Ovary (tissue), 7 donors: ENCODE measurements at regions not wholly inside any gene's neighbourhood (a gene's known extent, or its start where the extent isn't known, plus 50 kb on each side); places are given as distances from the start of the nearest gene placed in this dataset.

ENCODE experiments used
- DNase-seq, 5 donors: peaks; one replicate each; pipeline ENCODE4 v3.0.0-alpha.2; 2019 to 2020
- H3K27ac ChIP-seq, 2 donors: fragments of 200-600 bp; one replicate each; pipeline versions ENCODE4 v1.5.1 to v1.8.0; 2019 to 2022
- H3K27me3 ChIP-seq: fragments of 200-600 bp; one replicate; pipeline ENCODE4 v1.8.0; 2022
- H3K36me3 ChIP-seq: fragments of 200-600 bp; sonication (generic); one replicate; pipeline ENCODE4 v1.5.1; 2019
- H3K4me1 ChIP-seq: one replicate; pipeline ENCODE4 v1.8.1; 2013; ENCODE audit warnings: mild to moderate bottlenecking, moderate library complexity; ENCODE audit not compliant: insufficient read depth
- H3K4me3 ChIP-seq: fragments of 200-600 bp; sonication (generic); one replicate; pipeline ENCODE4 v1.5.1; 2017
- H3K9me3 ChIP-seq, 2 donors: fragments of 200-600 bp in 1 of 2; sonication (generic) in 1 of 2; one replicate each; pipeline versions ENCODE4 v1.5.1 to v1.8.1; 2013 to 2019; ENCODE audit warnings: mild to moderate bottlenecking in 1 of 2, moderate library complexity in 1 of 2
- CTCF ChIP-seq, 3 donors: fragments of 450-650 bp in 2 of 3; fragments of 200-600 bp in 1 of 3; IDR thresholded peaks; one replicate each; pipeline versions ENCODE4 v1.5.1 to v1.8.0; 2016 to 2022; ENCODE audit warnings: antibody characterized with exemption in 3 of 3, mild to moderate bottlenecking in 1 of 3
- EP300 ChIP-seq: sonication (generic); formaldehyde crosslinking; IDR thresholded peaks from one replicate; pipeline ENCODE4 v1.6.1; 2017; ENCODE audit warnings: antibody characterized with exemption
- POLR2A ChIP-seq: fragments of 450-650 bp; IDR thresholded peaks from one replicate; pipeline ENCODE4 v1.6.1; 2017; ENCODE audit warnings: antibody characterized with exemption, mild to moderate bottlenecking, moderate library complexity
- WGBS, 3 donors: extraction: QIAGEN DNeasy Blood & Tissue Kit in 1 of 3; methylation state at CpG; one replicate each; pipeline versions ENCODE4 v1.1.5 to v1.1.7; 2013 to 2017; 5-methylcytosine and 5-hydroxymethylcytosine counted together
- intact Hi-C, 4 donors: fragments of 100-400 bp; cut with DNase I; formaldehyde crosslinking; loops; one replicate each; pipeline versions ENCODE4 v1.11.0 to v1.15.1; 2022 to 2023
- donor health status: DM: no; HTN: no; CAD: no; lungs with moderate emphysema.
- donor health status: DM: no; HTN: no; CAD: no.
- donor health status: Bipolar disorder and iron deficiency.
- donor health status: DM: no; HTN: no; CAD: no.
- donor health status: DM: yes; HTN: yes; CAD: no.

DNA sequence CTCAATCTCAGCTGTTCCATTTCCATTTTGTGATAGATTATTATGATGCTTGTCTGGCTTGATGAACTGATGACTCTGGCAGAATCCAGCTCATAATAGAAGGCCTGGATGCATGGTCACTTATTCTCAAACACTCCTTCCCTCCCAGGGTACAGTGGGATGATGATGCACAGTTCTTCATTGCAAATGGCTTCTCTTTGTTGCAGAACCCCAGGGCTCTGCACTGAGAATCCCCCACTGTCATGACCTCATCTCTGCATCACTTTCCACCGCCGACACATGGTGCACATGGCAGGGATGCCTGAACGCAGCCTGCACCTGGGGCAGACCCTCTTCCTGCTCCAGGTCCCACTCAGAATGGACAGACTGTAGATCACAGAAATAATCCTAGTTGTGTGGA lies 515.6 kb upstream of the NR2F2 start:
- Histone ChIP-seq H3K4me3 (no peak overlapping the region), H3K36me3 (no peaks in the 10 kb centered on the region), H3K27ac (no peak overlapping the region), H3K27me3 (no peaks in the 10 kb centered on the region), H3K4me1 (no peaks in the 10 kb centered on the region), H3K9me3 (no peaks in the 10 kb centered on the region)
- no peak for DNase-seq
- intact Hi-C loops, result no loop called here
- TF ChIP-seq CTCF (IDR thresholded peaks at IDR 0.05) (no peak), POLR2A (no peak), EP300 (no peak)
- WGBS, 3 donors, result 95 to 98% (median 96%) methylated on average over 3 of the region's 3 CpGs

- H3K27ac ChIP-seq, result no peak overlapping the region
- DNase-seq, result no peak
- 97 to 98% (median 97%) methylated on average over 4 of the region's 4 CpGs for WGBS, 3 donors
These were observed 513.9 kb upstream of the NR2F2 start for GRCh38 chr15:95816591-95816990.

DNA sequence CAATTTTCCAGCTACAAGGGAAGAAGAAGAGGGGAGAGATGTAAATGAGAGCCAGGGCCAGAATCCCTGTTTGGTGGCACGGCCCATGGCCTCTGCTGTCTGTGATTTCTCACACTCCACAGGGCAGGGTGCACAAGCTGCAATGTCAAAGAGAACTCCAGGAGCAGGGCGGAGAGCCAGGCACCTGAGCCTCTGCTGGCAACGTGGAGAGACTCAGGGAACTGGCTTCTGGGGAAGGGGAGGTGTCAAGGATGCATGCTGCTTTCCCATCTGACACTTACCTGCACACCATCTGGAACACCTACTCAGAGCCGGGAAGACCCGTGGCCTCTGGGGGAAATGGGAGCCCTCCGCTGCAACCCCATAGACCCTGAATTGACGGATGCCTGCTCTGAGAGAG lies 507.5 kb upstream of the NR2F2 start:
- TF ChIP-seq CTCF (IDR thresholded peaks at IDR 0.05) (no peak), EP300 (no peak), POLR2A (no peak)
- no peaks in the 10 kb centered on the region for H3K9me3 ChIP-seq
- H3K27ac ChIP-seq, result no peak overlapping the region
- no peaks in the 10 kb centered on the region for H3K36me3 ChIP-seq
- intact Hi-C loops, result no loop called here
- no peak for DNase-seq
- H3K4me3 ChIP-seq, result no peak overlapping the region
- 90 to 94% (median 93%) methylated on average over 7 of the region's 7 CpGs for WGBS, 3 donors
- H3K27me3 ChIP-seq, result no peaks in the 10 kb centered on the region
- peaks cover 2% of the 10 kb centered on the region for H3K4me1 ChIP-seq

More at GRCh38 chr15:95816591-95816990, 513.9 kb upstream of the NR2F2 start:
- no peaks in the 10 kb centered on the region for H3K9me3 ChIP-seq
- TF ChIP-seq POLR2A, result no peak
- TF ChIP-seq EP300, result no peak
- no peak for TF ChIP-seq CTCF (IDR thresholded peaks at IDR 0.05)
- H3K4me3 ChIP-seq, result no peak overlapping the region
- H3K4me1 ChIP-seq, result no peaks in the 10 kb centered on the region
- intact Hi-C loops, result no loop called here
- H3K27me3 ChIP-seq, result no peaks in the 10 kb centered on the region
- H3K36me3 ChIP-seq, result no peaks in the 10 kb centered on the region

DNA sequence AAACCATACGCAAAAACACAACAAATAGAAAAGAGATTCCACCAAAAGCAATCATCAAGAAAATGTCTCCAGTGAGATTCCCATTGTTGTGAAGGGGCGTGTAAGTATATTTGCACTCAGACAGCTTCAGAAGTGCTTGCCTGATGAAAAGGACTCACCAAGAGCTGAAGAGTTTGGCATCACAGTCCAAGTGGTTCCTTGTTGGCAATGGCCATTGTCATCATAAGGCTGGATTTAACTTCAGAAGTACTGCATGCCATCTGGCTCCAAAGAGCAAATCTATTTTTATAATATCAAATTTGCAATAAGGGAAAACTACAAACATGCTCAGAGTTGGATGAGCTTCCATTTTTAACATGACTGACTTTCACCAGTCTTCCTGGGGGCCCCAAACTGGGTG lies 505.3 kb upstream of the NR2F2 start:
- TF ChIP-seq CTCF (IDR thresholded peaks at IDR 0.05), result no peak
- no peak for TF ChIP-seq POLR2A
- TF ChIP-seq EP300, result no peak
- H3K27me3 ChIP-seq, result no peaks in the 10 kb centered on the region
- no peak overlapping the region for H3K27ac ChIP-seq
- WGBS, 3 donors, result 86 to 96% (median 95%) methylated on average over 2 of the region's 2 CpGs
- H3K4me1 ChIP-seq, result peaks cover 2% of the 10 kb centered on the region
- H3K4me3 ChIP-seq, result no peak overlapping the region
- no peaks in the 10 kb centered on the region for H3K9me3 ChIP-seq
- H3K36me3 ChIP-seq, result no peaks in the 10 kb centered on the region
- intact Hi-C loops, result no loop called here
- DNase-seq, result no peak
